Right renal cortex interstitium (tissue), 3 donors: ENCODE measurements at regions not wholly inside any gene's neighbourhood (a gene's known extent, or its start where the extent isn't known, plus 50 kb on each side); places are given as distances from the start of the nearest gene placed in this dataset.
"Not testable (repeated sequence)": the region's sequence is repeated elsewhere in the genome, so short reads cannot be mapped to it uniquely, and the experiment has no call there.

Experiments used
- DNase-seq, 3 donors: peaks; one replicate each; pipeline ENCODE4 v3.0.0-alpha.2; 2013; ENCODE audit warnings: low read depth in 3 of 3, low spot score in 2 of 3

GRCh38 chr13:26482451-26483197 is 74.9 kb upstream of the WASF3 start:
- peak in 2 of 3 donors; percentile 34 to 53 for DNase-seq

DNA sequence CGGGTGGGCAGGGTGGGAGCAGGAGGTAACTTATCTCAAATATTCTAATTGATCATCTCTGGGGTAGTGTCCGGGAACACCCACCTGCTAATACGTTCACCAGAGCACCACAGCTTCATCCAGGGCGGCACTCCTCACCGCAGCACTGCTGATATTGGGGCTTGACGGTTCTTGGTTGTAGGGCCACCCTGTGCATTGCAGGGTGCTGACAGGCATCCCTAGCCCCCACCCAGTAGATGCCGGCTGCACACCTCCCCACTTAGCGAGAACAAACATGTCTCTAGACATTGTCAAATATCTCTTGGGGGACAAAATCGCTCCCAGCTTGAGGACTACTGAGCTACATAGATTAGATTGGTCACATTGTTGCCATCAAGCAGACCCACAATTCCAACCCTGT is 73.9 kb upstream of the WASF3 start:
- DNase-seq, result no peak

DNA sequence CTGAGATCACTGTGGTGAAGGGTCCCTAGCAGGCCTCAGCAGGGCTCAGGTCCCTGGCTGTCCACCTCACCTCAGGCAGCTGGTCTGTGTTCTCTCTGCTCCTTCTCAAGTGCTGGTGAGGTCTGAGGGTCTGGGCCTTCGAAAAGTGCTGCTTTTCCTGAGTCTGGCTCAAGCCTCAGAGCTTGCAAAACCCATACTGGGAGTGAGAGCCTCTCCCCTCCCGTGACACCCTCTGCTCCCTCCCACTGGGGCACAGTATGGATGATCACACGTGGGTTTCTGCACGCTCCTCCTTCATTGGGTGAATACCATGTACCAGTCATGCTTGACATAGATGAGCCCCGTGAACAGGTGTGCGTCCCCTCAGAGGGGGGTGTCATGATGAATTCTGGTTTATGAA is 73.3 kb upstream of the WASF3 start:
- no peak for DNase-seq

DNA sequence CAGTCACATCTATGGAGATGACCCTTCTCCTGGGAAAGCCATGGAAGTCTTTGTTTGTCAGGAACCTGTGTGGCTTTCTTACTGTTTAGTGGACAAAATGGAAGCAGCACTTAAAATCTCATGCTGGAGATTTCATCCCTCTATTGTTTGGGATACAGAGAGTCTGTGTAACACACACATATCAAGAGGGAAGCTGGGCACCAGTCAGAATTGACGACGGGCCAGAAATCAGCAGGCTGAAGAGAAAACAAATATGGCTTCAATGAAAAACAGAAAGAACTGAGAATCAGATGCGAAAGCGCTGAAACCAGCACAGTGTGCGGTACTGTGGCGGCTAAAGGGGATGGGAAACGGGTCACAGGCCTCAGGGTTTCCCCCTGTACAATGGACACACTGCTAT is 72.2 kb upstream of the WASF3 start:
- DNase-seq, result no peak

- DNase-seq, result no peak
Observed at GRCh38 chr13:26485786-26486185, 71.7 kb upstream of the WASF3 start.

DNA sequence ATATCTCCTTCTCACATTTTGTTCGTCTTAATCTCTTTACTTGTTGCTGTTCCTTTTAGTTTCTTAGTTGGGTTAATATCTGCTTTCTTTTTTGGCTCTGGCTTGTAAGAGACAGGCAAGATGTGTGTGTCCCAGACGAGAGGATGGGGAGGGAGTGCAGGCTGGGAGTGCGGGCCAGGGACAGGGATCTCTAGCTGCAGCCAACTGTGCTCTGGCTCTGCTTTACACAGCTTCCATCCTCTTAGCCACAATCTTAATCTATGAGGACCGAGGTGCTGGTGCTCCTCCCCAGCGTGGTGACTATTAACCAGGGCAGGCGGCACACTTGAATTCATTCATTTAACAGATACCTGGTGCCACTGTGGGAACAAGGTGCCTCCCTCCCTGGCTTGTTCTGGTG is 70.9 kb upstream of the WASF3 start:
- DNase-seq, result no peak

DNA sequence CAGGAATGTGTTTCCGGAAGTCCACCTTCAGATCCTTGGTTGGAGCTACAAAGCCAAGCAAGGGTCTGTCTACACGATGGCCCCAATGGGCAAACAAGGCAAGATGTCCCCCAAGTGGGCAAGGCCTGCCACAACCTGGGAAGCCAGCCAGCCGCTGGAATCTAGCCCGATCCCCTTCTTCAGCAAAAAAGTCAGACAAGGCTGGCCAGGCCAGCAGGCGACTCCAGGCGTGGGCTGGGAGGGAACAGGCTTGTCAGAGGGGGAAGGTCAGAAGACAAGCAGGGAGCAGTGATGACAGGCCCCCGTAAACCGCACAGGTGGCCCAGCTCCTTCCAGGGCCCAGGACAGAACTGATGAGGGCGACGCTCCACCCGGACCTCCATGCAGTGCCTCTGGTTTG is 69.7 kb upstream of the WASF3 start:
- DNase-seq, result no peak

DNA sequence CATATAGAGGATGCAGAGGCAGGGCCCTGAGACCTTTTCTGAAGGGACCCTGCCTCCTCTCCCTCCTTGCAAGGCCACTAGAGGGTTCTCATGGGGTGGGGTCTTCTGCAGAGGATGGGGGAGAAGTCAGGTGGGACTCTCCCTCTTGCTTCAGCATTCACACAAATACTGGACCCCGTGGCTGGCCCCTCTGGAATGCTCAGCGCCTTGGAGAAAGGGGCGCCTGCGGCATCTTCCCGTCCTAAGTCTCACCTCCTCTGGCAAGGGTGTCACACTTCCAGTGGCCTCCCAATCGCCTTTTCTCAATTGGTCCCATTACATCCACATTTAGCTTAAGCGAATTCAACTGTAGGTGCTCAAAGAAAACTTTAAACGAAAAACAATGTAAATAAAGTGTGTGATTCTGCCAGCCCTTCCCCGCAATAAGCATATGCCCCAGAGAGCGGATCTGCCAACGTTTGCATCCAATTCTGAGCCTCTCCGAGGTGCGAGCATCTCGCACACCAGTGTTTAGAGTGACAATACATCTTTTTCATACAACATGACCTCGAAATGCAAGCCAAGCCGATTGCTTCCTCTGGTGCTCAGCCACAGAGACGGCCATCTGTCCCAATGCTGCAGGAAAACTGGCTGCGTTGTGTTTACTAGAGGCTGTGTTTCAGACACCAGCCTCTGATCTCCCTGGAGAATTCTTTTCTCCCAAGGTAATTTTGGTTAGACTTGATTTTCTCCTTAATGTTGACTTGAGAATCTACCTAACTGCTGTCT is 69.1 kb upstream of the WASF3 start:
- DNase-seq, result no peak

GRCh38 chr13:26492301-26492700 is 65.2 kb upstream of the WASF3 start:
- not testable (repeated sequence) for DNase-seq

- DNase-seq, result no peak
Observed at GRCh38 chr13:26494571-26495195, 62.8 kb upstream of the WASF3 start.

DNA sequence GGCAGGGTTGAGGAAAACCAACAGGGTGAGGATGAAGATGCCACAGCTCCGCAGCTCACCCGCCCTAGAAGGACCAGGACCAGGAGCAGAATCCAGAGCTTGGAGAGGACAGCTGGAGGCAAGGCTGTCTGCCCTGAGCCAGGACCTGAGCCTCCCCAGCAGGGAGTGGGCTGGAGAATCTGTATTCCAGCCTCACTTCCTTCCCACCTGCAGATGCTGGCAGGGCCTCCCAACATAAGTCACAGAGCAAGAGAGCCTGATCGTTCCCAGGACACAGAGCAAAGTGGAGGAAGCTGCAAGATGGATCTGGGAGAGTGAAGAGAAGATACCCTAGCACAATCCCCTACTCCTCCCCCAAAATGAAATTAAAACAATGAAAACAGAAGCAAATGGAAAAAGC is 61.7 kb upstream of the WASF3 start:
- DNase-seq, result no peak

DNA sequence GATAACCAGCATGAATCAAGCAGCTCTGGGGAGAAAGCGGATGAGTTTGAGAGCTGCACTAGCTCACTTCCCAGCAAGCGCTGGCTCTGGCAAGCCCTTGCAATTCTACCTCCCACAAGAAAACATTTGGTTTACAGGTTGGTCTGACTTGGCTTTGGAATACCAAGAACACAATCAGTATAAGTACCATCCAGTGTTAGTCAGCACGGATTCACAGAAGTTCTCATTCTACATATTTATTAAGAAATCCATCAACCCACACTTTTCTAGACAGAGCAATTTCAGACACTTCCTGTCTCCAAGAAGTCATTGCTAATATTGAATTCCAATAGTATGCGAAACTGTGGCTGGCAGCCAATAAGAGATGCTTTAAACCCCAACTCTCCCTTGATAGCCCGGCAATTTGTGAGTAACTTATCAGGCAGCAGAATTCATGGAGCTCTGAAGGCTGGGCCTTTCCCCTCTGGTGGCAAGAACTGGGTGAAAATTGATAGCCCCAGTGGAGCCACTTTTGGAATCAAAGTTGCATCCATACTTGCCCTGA is 59.4 kb upstream of the WASF3 start:
- no peak for DNase-seq

DNA sequence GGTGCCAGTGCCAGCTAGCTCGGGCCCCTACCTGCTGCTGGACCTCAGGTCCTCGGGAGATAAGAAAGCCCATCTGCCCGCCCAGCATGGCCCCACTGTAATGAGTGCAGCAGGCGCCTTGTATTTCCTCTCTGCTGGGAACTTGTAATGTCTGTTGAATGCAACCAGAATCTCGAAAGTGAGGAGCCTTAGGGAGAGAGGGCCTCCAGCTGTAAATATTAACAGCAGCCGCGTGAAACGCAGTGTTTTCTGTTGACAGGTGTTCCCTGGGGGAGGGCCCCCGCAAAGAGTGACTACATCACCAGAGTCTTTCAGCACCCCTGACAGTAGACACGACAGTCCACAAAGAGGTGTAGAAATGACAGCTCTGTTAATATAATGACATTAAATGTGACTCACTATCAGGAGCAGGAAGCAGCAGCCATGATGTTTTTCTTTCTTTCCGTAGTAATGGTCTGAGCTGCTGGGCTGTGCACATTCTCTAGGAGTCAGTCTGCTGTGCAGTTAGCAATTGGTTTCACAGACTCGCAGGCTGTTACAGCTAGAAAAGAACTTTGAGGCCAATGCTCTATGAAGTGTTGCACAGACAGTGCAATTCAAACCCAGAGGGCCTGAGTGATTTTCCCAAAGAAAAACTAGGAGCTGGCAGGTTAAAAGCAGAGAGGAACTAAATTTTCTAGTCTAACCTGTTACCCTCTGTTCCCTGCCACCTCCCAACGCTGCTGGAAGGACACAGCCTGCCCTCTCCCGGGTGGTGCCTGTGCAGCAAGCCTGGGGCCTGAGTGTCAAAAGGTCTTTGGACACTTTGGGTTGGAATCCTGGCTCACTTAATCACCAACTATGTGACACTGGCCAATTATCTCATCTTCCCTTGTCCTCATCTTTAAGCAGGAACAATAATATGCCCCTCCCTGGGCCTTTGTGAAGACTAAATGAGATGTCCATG is 58.6 kb upstream of the WASF3 start:
- no peak for DNase-seq

- no peak for DNase-seq
Observed at GRCh38 chr13:26500618-26501320, 56.7 kb upstream of the WASF3 start.

GRCh38 chr13:26501641-26502040 is 55.8 kb upstream of the WASF3 start:
- no peak for DNase-seq

DNA sequence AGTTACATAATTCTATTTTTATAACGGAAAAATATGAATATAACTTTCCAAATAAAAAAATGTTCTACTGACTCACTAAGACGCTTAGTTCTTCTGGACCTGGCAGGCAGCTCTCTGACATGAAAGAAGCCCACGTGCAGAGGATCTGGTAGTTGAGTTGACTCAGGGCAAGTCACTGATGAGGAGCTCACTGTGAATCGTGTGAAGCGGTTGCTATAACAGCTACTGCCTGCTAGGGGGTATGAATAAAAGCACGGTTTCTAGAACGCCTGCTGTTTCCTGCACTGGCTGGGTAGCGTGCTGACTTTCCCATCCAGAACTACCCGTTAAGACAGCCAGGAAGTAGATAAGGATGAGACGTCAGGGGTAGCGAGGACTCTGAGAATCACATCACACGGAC is 54.7 kb upstream of the WASF3 start:
- DNase-seq, result no peak

DNA sequence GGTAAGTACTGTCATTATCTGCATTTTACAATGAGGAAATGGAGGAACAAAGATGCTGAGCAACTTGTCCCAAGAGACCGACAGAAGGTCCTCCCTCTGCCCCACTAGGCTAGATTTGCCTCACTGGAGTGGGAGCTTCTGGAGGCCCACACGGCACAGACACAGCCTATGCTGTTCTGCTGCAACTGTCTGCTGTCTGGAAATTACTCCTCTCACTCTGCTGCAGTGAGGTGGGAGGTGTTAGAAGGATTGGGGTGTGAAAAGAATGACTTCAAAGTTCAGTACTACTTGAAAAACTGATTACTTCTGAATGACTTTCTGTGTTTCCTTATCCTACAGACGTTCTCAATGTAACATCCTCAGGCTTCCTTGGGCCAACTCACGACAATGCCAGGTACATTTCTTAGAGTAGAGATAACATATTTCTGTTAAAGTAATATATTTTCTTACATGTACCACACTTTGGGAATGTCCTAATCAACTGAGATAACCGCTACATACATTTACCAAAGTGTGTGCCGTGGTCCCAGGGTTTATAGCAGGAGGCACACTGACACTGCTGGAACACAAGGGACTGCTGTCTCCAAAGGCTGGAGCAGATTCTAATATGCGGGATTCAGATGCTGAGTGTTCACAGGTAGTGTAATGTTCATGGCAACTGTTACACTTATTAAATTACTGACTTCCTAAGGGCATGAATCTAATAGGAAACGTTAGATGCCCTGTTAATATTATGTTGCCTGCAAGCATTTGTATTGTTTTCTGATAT is 53.5 kb upstream of the WASF3 start:
- no peak for DNase-seq
